CMK (cell line): ENCODE measurements at regions not wholly inside any gene's neighbourhood (a gene's known extent, or its start where the extent isn't known, plus 50 kb on each side); places are given as distances from the start of the nearest gene placed in this dataset.
"Not testable (repeated sequence)": the region's sequence is repeated elsewhere in the genome, so short reads cannot be mapped to it uniquely, and the experiment has no call there.

Experiments used
- DNase-seq: peaks from one replicate; pipeline ENCODE4 v3.0.0-alpha.2; 2010; ENCODE audit warnings: low read depth

DNA sequence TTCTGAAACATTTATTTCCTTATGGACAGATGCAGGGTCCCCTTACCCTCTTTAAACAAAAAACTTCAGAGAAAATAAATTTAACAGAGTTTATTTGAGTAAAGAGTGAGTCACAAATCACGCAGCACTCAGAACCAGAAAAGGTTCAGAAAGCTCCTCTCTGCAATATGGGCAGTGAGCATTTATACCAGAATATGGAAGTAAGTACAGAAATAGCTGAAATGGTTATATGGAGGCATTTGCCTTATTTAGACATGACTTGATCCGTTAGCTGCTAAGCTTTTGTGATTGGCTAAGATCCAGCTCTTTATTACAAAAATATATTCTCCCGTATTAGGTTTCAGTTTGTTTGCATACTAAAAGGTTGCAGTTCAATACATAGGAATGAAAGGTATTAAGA is 1554.1 kb downstream of the EFNA5 start:
- no peak for DNase-seq

DNA sequence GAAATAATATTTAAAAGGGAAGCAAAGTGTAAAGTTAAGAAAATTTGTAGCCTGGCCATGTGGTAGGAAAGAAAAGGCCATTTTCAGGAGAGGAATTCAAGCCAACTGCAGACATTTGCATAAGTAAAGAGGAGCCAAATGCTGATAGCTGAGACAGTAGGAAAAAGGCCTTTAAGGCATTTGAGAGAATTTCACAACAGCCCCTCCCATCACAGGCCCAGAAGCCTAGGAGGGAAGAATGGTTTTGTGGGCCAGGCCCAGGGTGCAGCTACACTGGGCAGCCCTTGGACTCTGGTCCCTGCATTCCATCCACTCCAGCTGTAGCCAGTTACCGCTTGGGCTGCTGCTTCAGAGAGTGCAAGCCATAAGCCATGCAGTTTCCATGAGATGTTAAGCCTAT is 1556.8 kb downstream of the EFNA5 start:
- no peak for DNase-seq

- no peak for DNase-seq
These were observed 1564.4 kb downstream of the EFNA5 start for GRCh38 chr5:106106384-106106783.

DNA sequence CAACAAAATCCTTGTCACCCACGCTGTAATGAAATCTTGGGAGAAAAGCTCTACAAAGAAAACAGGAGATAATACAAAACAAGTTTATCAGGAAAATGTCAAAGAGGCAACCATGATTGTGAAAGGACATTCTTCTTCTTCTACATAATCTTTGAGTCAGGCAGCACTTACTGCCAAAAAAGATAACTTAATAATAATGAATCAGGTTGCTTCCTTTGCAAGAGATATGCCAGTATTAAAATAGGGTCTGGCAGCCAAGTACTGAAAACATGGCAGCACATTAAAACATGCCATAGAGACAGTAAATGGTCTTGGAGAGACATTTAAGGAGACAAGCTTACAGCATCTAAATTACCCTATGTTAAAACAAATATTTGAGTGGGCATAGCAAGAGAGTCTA is 1573.4 kb downstream of the EFNA5 start:
- DNase-seq, result no peak

DNA sequence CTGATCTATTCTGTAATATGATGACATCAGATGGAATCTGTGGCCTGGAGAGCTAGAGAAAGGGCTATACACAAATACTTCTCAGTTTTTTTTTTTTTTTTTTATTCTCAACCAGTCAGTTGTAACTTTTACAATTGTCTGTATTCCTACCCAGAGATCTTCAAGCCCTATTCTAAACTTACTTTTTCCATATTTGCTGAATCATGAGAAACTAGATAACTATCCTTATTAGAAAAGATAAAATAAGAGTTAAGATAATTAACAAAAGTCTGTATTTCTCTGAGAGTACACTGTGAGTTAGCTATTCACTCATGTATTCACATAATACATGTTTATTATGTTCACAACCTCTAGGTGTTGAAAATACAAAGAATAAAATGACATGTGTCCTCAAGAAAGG is 1575.9 kb downstream of the EFNA5 start:
- no peak for DNase-seq

- DNase-seq, result no peak
These were observed 1576.5 kb downstream of the EFNA5 start for GRCh38 chr5:106094204-106094607.

DNA sequence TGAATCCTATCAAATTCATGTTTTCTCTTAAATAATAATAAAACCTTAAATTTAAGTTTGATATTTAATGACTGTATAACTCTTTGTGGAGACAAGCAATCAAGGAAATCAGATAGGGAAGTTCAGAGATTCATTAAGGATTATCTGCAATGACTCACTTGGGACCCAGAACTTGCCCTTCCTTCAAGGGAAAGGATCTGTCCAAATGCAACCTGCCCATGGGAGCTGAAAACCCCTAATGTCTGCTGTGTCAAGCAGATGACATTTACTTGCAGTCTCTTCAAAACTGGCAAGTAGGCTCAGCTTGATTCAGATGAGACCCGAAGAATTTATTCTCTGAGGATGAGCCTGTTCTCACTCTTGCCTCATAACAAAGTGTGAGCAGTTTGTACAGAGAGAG is 1577.6 kb downstream of the EFNA5 start:
- no peak for DNase-seq

- DNase-seq, result no peak
These were observed 1578.3 kb downstream of the EFNA5 start for GRCh38 chr5:106092455-106092854.

- no peak for DNase-seq
These were observed 1581.7 kb downstream of the EFNA5 start for GRCh38 chr5:106089073-106089472.

DNA sequence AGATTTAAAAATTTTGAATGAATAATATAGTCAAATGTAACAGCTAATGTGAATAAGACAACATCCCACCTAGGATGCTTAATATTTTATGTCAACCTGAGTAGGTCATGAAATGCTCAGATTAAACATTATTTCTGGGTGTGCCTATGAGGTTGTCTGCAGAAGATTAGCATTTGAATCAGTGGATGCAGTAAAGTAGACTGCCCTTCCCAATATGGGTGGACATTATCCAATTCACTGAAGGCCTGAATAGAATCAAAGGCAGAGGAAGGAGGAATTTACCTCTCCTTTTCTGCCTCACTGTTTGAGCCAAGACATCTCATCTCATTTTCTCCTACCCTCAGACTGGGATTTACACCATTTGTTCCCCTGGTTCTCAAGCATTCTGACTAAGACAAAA is 1582.3 kb downstream of the EFNA5 start:
- no peak for DNase-seq

- DNase-seq, result no peak
These were observed 1584.4 kb downstream of the EFNA5 start for GRCh38 chr5:106086352-106086751.

- DNase-seq, result no peak
These were observed 1585.2 kb downstream of the EFNA5 start for GRCh38 chr5:106085556-106085955.

GRCh38 chr5:106085136-106085535 is 1585.6 kb downstream of the EFNA5 start:
- no peak for DNase-seq

DNA sequence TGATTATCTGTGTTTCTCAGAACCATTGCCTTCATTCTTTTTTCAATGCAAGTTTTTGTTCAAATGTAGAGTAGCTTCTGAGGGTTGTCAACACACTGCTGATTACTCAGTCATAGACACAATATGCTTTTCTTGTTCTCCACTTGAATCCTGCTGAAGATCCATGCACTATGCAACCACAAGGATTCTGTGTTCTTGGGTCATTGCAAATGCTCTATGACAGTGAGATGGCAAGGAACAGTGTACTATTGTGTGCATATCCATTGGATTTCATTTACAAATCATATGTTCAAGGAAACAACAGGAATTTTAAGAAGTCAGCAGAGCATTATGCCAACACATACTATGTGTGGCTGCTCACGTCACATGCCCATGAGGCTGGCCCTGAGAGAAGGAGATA is 1590.2 kb downstream of the EFNA5 start:
- no peak for DNase-seq

DNA sequence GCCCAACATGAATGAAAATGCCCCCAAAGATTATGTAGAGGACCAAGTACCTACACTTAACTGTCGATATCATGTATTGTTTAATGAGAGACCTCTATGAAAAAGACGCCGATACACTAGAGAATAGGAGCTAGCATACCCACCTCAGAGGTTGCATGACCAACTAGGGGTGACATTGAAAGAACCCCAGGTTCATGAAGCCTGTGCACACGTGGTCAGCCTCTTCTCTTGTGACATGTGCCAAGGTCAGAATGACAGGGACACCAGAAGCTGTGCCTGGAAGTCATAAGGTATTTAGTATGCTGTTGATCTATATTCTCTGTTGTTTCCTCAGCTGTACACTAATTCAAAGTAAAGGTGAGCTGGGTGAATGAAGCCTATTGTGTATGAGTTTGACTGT is 1594.1 kb downstream of the EFNA5 start:
- no peak for DNase-seq

GRCh38 chr5:106072208-106072607 is 1598.5 kb downstream of the EFNA5 start:
- no peak for DNase-seq

- DNase-seq, result no peak
These were observed 1623.4 kb downstream of the EFNA5 start for GRCh38 chr5:106047341-106047740.

DNA sequence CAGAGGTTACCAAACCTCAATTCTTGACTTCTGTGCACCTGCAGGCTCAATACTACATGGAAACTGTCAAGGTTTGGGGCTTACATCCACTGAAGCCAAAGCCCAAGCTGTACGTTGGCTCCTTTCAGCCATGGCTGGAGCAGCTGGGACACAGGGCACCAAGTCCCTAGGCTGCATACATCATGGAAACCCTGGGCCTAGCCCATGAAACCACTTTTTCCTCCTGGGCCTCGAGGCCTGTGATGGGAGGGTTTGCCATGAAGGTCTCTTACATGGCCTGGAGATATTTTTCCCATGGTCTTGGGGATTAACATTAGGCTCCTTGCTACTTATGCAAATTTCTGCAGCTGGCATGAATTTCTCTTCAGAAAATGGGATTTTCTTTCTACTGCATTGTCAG is 1638.7 kb downstream of the EFNA5 start:
- DNase-seq, result not testable (repeated sequence)

DNA sequence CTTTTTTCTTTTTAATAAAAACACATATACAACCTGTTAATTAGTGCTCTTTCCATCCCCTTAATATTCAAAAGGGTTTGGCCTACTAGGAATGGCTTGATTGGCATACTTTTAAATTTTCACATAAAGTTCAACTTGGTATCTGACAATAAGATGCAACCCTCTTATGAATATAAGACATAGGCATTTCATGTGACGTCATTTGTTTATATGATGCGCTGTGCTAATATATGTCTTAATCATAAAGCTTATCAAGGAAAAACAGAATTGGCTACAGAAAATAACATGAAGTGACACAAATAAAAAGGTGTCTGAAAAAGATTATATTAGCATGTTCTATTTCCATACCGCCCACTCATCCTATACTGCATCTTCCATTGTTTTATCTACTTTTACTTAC is 1642.4 kb downstream of the EFNA5 start:
- no peak for DNase-seq

DNA sequence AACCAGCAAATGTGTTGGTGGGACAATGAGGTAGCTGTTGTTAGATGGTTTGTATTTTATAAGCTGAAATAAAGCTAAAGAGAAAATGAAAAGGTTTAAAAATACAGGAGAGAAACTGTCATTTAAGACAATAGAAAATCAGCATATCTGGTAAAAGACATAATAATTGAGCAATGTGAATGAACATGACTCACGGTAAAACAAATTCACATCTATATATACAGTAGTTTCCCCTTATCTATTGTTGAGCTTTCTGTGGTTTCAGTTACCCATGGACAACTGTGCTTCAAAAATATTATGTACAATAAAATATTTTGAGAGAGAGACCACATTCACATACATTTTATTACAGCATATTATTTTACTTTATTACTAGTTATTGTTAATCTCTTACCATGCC is 1649.8 kb downstream of the EFNA5 start:
- DNase-seq, result no peak

DNA sequence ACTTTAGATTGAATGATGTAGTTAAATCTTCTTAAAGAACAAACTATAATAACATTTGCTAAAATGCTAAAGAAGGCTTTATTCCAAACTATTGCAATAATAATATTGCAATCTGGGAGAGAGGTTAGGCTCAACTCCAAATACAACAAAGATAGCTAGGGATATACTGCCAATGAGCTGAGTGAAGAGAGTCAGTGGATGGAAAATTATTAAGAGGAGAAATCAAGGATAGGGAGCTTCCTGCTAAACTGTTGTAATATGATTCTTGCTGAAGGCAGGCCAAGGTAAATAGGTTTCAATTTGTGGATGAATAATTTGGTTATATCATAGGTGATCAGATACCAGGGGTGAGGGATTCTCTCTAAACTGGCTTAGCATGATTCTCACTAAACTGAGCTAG is 1651.5 kb downstream of the EFNA5 start:
- DNase-seq, result no peak

DNA sequence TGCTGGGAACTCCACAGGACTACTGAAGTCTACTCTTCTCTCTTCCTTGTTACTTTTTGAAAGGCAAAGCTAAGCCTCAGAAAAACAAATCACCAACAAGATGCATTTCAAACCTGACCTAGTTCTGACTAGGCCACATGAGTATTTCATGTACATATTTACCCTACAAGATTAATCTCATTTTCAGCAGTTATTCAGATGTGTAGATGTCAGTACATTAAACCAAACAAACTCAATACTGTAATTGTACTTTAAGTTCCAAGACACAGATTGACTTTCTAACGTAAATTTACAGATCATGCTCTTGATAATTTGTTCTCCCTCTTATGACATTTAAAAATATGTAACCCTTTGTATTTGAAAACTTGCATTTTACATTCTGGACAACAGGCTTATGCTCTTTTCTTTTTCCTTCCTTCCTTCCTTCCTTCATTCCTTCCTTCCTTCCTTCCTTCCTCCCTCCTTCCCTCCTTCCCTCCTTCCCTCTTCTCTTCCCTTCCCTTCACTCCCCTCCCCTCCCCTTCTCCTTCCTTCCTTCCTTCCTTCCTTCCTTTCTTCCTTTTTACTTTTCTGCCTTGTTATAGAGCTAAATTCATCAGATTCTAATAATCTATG is 1653.4 kb downstream of the EFNA5 start:
- no peak for DNase-seq

GRCh38 chr5:106014262-106014661 is 1656.5 kb downstream of the EFNA5 start:
- no peak for DNase-seq

GRCh38 chr5:106006242-106006641 is 1664.5 kb downstream of the EFNA5 start:
- no peak for DNase-seq

DNA sequence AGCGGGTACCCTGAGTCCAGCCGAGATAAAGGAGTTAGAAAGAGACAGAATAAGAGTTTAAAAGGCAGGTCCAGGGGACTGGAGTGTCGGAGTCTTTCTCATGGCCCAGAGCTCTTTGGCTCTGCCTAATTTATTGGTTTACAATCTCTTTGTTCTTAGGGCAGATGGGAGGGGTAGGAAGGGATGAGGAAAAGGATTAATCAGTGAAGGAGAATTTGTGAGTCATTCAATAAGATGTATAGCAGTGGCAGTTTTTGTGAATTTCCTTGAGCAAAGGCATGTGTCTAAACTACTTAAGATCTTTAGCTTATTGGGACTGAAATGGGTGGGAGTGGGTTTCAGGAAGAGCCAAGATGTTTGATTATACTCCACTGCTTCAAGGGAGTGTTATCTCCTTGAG is 1671.7 kb downstream of the EFNA5 start:
- not testable (repeated sequence) for DNase-seq
